Astrocyte of the cerebellum (primary cell): ENCODE measurements at regions not wholly inside any gene's neighbourhood (a gene's known extent, or its start where the extent isn't known, plus 50 kb on each side); places are given as distances from the start of the nearest gene placed in this dataset.

ENCODE experiments used
- DNase-seq: peaks from one replicate; pipeline ENCODE4 v3.0.0-alpha.2; 2011; ENCODE audit warnings: low read depth
- H3K4me3 ChIP-seq: 2 replicates; pipeline ENCODE4 v1.5.1; 2011; ENCODE audit warnings: mild to moderate bottlenecking, low read depth, low read length, moderate library complexity
- CTCF ChIP-seq: IDR thresholded peaks from 2 replicates; pipeline ENCODE4 v1.5.1; 2012; ENCODE audit warnings: low read length, low read depth, moderate library complexity, mild to moderate bottlenecking; ENCODE audit errors: missing control alignments
- in situ Hi-C: cut with HindIII; loops from 2 replicates; pipeline ENCODE4 v1.10.0; 2017; ENCODE audit warnings: low sequenced_read_pairs

DNA sequence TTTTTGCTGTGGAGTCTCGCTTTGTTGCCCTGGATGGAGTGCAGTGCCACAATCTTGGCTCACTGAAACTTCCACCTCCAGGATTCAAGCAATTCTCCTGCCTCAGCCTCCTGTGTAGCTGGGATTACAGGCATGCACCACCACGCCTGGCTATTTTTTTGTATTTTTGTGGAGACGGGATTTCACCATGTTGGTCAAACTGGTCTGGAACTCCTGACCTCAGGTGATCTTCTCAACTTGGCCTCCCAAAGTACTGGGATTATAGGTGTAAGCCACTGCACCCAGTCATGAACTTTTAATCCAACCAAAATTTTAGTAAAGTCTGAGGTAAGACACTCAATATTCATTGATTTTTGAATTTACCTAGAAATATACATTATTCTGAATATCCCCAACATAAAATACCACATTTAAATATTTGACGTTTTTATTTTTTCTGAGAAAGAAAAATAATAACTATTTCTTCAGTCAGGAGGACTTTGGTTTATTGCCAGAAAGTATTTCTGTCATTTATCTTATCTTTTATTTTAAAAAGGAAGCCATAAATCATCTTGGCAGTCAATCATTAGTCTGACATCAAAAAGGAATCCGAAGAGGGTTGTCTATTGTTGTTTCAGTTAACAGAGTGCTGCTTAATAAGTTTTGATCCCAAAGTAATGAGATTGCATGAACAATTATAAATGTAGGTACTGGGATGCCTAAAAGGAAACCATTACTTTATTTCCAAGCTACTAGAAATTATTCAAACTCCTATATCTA, 102.2 kb upstream of the GRIA4 start:
- no peak for TF ChIP-seq CTCF
- in situ Hi-C loops, result no loop called here
- DNase-seq, result no peak
- no peak overlapping the region for H3K4me3 ChIP-seq

DNA sequence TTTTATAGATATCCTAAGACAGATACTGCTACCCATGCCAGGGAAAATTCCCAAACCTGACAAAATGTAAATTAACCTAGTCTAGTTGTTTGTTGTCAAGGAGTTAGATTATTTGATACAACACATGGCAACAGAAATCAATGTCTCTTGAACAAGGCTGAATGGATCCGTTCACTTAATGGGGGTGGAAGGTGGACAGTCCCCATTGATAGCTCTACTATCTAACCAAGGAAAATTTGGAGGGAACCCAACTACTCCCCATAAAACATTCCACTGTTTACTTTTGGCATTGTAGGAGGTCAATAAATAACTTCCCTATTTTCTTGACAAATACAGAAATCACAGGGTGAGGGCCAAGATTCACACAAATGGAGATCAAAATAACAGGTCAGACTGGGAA, 117.9 kb upstream of the GRIA4 start:
- TF ChIP-seq CTCF, result no peak
- in situ Hi-C loops, result no loop called here
- no peak for DNase-seq

DNA sequence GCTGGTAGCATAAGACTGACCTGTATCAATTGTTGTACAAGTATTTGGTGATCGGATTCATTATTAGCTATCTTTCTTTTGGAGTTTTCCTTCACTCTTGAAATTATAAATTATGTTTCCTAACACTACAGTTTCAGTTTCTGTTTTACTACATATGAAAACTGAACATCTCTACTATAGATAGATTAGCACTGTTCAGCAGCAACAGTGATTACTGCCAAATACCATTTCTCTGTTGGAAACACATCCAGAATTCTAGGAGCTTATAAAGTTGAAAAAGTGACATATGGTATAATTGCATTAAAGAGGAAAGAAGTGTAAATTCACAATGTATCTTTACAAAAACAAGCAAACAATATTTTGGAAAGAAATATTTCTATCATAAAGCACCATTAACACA, 118.5 kb upstream of the GRIA4 start:
- no peak for TF ChIP-seq CTCF
- in situ Hi-C loops, result no loop called here
- H3K4me3 ChIP-seq, result no peak overlapping the region
- DNase-seq, result no peak

More for the DNA sequence above, 117.9 kb upstream of the GRIA4 start:
- H3K4me3 ChIP-seq, result no peak overlapping the region

DNA sequence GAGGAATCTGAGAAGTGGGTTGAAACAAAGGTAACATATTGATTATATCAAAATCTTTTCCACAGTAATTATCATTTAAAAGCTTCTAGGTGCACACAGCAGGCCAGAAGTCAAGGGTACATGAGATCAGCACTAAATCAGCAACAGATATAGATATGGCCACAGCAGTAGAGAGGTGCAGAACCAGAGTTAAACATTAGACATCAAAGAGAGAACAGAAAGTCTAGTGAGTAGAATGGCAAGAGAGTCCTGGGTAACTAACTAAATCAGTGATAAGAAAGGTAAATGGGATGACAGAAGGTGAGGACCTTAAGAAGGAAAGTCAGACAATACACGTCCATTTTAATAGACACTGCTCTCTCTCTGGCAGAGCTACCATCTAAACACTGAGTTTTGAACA, 119.5 kb upstream of the GRIA4 start:
- H3K4me3 ChIP-seq, result no peak overlapping the region
- in situ Hi-C loops, result no loop called here
- no peak for TF ChIP-seq CTCF
- no peak for DNase-seq

GRCh38 chr11:105489446-105489845, 120.4 kb upstream of the GRIA4 start:
- in situ Hi-C loops, result no loop called here
- H3K4me3 ChIP-seq, result no peak overlapping the region
- TF ChIP-seq CTCF, result no peak
- peak; percentile 11 for DNase-seq

DNA sequence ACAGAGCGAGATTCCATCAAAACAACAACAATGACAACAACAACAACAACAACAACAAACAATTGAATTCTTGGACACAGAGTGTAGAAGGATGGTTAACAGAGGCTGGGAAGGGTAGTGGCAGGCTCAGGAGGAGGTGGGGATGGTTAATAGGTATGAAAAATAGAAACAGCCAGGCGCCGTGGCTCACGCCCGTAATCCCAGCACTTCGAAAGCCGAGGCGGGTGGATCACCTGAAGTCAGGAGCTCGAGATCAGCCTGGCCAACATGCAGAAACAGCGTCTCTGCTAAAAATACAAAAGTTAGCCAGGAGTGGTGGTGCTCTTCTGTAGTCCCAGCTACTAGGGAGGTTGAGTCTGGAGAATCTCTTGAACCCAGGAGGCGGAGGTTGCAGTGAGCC, 122.9 kb upstream of the GRIA4 start:
- no peak overlapping the region for H3K4me3 ChIP-seq
- no peak for DNase-seq
- in situ Hi-C loops, result no loop called here
- no peak for TF ChIP-seq CTCF
